ENCODE measurements at regions not wholly inside any gene's neighbourhood (a gene's known extent, or its start where the extent isn't known, plus 50 kb on each side); places are given as distances from the start of the nearest gene placed in this dataset.

- Mint-ChIP-seq H3K27me3 (no peaks in the 10 kb centered on the region), H3K27ac (no peak overlapping the region), H3K36me3 (ENCODE audit: low read depth) (no peaks in the 10 kb centered on the region), H3K9me3 (no peaks in the 10 kb centered on the region), H3K4me1 (no peaks in the 10 kb centered on the region), H3K4me3 (no peak overlapping the region)
- ATAC-seq (ENCODE audit: low read depth) (no peak), DNase-seq (no peak)
- POLR2A ChIA-PET: no interaction called here
- no peak for TF ChIP-seq CTCF (IDR thresholded peaks at IDR 0.05)
- intact Hi-C loops (cut with micrococcal nuclease): no loop called here
- CTCF ChIA-PET: no interaction called here
These were observed 346.7 kb upstream of the KLF4 start for GRCh38 chr9:107836300-107836699.

DNA sequence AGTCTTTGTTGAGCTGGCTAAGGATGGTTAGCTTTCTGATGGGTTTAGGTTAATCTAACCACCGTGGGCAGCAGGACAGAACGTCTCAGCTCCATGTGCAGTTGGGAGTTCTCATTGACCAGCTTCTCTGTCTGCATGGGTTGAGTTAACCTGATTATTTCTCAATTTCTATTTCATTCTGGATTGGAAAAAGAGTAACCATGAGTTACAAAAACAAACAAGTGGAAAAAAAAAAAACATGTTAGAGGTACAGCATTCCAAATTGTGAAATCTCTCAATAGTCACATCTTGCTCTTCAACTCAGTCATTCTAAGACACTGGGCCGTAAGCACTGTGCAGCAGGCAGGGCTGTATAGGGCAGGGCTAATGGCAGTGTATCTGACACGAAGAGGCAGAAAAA is 343.7 kb upstream of the KLF4 start:
- Mint-ChIP-seq H3K9me3 (peaks cover 13% of the 10 kb centered on the region), H3K4me3 (no peak overlapping the region), H3K4me1 (no peaks in the 10 kb centered on the region), H3K27ac (no peak overlapping the region), H3K36me3 (ENCODE audit: low read depth) (no peaks in the 10 kb centered on the region), H3K27me3 (no peaks in the 10 kb centered on the region)
- TF ChIP-seq CTCF (IDR thresholded peaks at IDR 0.05): no peak
- ATAC-seq (ENCODE audit: low read depth): no peak
- DNase-seq: no peak
- ChIA-PET CTCF (no interaction called here), POLR2A (no interaction called here)
- intact Hi-C loops (cut with micrococcal nuclease): no loop called here

DNA sequence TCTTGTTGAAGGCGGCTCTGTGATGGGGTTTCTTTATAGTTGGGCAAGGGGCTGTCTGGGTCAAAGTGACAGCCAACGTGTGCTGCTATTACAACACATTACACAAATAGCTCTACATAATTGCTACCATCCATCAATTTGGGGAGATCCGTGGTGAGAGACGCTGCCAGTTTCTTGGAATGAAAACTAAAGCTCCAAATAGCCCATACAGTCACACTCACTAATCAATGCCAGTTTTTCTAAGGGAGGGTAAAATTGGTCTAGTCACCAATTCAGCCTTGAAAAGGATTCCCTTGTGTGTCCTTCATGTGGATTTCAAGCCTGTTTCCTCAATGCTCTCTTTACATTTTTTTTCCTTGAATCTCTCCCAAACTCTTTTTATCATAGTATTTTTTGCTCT is 343.3 kb upstream of the KLF4 start:
- Mint-ChIP-seq H3K27ac (no peak overlapping the region), H3K27me3 (no peaks in the 10 kb centered on the region), H3K9me3 (peaks cover 13% of the 10 kb centered on the region), H3K4me1 (no peaks in the 10 kb centered on the region), H3K36me3 (ENCODE audit: low read depth) (no peaks in the 10 kb centered on the region), H3K4me3 (no peak overlapping the region)
- DNase-seq (no peak), ATAC-seq (ENCODE audit: low read depth) (no peak)
- CTCF ChIA-PET: no interaction called here
- TF ChIP-seq CTCF (IDR thresholded peaks at IDR 0.05): no peak
- intact Hi-C loops (cut with micrococcal nuclease): no loop called here
- POLR2A ChIA-PET: no interaction called here

GRCh38 chr9:107830479-107830878 is 340.9 kb upstream of the KLF4 start:
- CTCF ChIA-PET: no interaction called here
- H3K4me1 Mint-ChIP-seq: no peaks in the 10 kb centered on the region
- peaks cover 13% of the 10 kb centered on the region for H3K9me3 Mint-ChIP-seq
- no peaks in the 10 kb centered on the region for H3K27me3 Mint-ChIP-seq
- H3K36me3 Mint-ChIP-seq (ENCODE audit: low read depth): no peaks in the 10 kb centered on the region
- no peak for DNase-seq
- POLR2A ChIA-PET: no interaction called here
- no peak for ATAC-seq (ENCODE audit: low read depth)
- H3K27ac Mint-ChIP-seq: no peak overlapping the region
- no peak for TF ChIP-seq CTCF (IDR thresholded peaks at IDR 0.05)
- no peak overlapping the region for H3K4me3 Mint-ChIP-seq
- intact Hi-C loops (cut with micrococcal nuclease): no loop called here

- Mint-ChIP-seq H3K4me1 (no peaks in the 10 kb centered on the region), H3K27me3 (no peaks in the 10 kb centered on the region), H3K9me3 (peaks cover 13% of the 10 kb centered on the region), H3K27ac (no peak overlapping the region), H3K36me3 (ENCODE audit: low read depth) (no peaks in the 10 kb centered on the region), H3K4me3 (no peak overlapping the region)
- ChIA-PET POLR2A (no interaction called here), CTCF (no interaction called here)
- intact Hi-C loops (cut with micrococcal nuclease): no loop called here
- ATAC-seq (ENCODE audit: low read depth) (no peak), DNase-seq (no peak)
- TF ChIP-seq CTCF (IDR thresholded peaks at IDR 0.05): no peak
These were observed 338.3 kb upstream of the KLF4 start for GRCh38 chr9:107827884-107828283.
